Nephron progenitor cell (in vitro differentiated cells): ENCODE measurements at regions not wholly inside any gene's neighbourhood (a gene's known extent, or its start where the extent isn't known, plus 50 kb on each side); places are given as distances from the start of the nearest gene placed in this dataset.

Experiments used
- DNase-seq: peaks from one replicate; pipeline ENCODE4 v3.0.0; 2021
- H3K27ac Mint-ChIP-seq: 2 replicates; pipeline ENCODE4 v1.8.0; 2021; ENCODE audit warnings: mild to moderate bottlenecking, moderate library complexity, mixed read lengths
- H3K27me3 Mint-ChIP-seq: 2 replicates; pipeline ENCODE4 v1.8.0; 2021; ENCODE audit warnings: mild to moderate bottlenecking, low read depth, mixed read lengths; ENCODE audit not compliant: poor library complexity
- H3K36me3 Mint-ChIP-seq: 2 replicates; pipeline ENCODE4 v1.8.0; 2021; ENCODE audit warnings: low read depth, mixed read lengths
- H3K4me1 Mint-ChIP-seq: 2 replicates; pipeline ENCODE4 v1.8.0; 2021; ENCODE audit warnings: mixed read lengths
- H3K4me3 Mint-ChIP-seq: 2 replicates; pipeline ENCODE4 v1.8.0; 2021; ENCODE audit warnings: mild to moderate bottlenecking, moderate library complexity, mixed read lengths
- H3K9me3 Mint-ChIP-seq: 2 replicates; pipeline ENCODE4 v1.8.0; 2021; ENCODE audit warnings: mild to moderate bottlenecking, moderate library complexity, mixed read lengths
- TF ChIP-seq, protein P1 (sequence below): fragments of 200-600 bp; sonication (generic); IDR thresholded peaks from 2 replicates; pipeline ENCODE4 v1.5.0; 2021; ENCODE audit warnings: antibody characterized with exemption

DNA sequence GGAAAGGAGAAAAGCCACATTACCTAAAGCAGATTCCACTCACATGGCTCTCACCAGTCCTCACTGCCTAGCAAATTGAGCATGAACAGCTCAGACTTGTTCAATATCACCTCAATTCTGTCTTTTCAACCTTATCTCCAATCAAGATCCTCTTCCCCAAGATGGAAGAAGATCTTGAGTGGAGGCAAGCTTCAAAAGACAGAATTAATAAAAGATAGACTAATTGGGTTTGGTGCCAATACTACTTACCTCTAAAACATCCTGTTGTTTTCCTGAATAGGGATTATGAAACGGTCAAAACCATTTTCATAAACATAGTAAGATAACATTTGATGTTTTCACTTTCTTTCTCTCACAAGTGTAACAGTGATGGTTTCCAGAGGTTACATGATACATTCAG, 349.2 kb upstream of the PLD5 start:
- Mint-ChIP-seq H3K4me1 (no peaks in the 10 kb centered on the region), H3K36me3 (no peaks in the 10 kb centered on the region), H3K27ac (no peak overlapping the region), H3K9me3 (no peaks in the 10 kb centered on the region), H3K27me3 (peaks cover 8% of the 10 kb centered on the region), H3K4me3 (no peak overlapping the region)
- TF ChIP-seq, protein P1, sequence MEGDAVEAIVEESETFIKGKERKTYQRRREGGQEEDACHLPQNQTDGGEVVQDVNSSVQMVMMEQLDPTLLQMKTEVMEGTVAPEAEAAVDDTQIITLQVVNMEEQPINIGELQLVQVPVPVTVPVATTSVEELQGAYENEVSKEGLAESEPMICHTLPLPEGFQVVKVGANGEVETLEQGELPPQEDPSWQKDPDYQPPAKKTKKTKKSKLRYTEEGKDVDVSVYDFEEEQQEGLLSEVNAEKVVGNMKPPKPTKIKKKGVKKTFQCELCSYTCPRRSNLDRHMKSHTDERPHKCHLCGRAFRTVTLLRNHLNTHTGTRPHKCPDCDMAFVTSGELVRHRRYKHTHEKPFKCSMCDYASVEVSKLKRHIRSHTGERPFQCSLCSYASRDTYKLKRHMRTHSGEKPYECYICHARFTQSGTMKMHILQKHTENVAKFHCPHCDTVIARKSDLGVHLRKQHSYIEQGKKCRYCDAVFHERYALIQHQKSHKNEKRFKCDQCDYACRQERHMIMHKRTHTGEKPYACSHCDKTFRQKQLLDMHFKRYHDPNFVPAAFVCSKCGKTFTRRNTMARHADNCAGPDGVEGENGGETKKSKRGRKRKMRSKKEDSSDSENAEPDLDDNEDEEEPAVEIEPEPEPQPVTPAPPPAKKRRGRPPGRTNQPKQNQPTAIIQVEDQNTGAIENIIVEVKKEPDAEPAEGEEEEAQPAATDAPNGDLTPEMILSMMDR = no peak
- DNase-seq = no peak

- Mint-ChIP-seq H3K4me3 (no peak overlapping the region), H3K27me3 (peaks cover 3% of the 10 kb centered on the region), H3K36me3 (no peaks in the 10 kb centered on the region), H3K4me1 (no peaks in the 10 kb centered on the region), H3K9me3 (no peaks in the 10 kb centered on the region), H3K27ac (no peak overlapping the region)
- no peak for DNase-seq
- TF ChIP-seq, protein P1 = no peak
Measured at GRCh38 chr1:242872521-242872920, 348.0 kb upstream of the PLD5 start.

- TF ChIP-seq, protein P1 = no peak
- H3K36me3 Mint-ChIP-seq = no peaks in the 10 kb centered on the region
- H3K9me3 Mint-ChIP-seq = no peaks in the 10 kb centered on the region
- H3K4me3 Mint-ChIP-seq = no peak overlapping the region
- H3K27ac Mint-ChIP-seq = no peak overlapping the region
- H3K27me3 Mint-ChIP-seq = no peaks in the 10 kb centered on the region
- DNase-seq = no peak
- no peaks in the 10 kb centered on the region for H3K4me1 Mint-ChIP-seq
Measured at GRCh38 chr1:242871471-242872030, 347.1 kb upstream of the PLD5 start.

- DNase-seq = no peak
- TF ChIP-seq, protein P1 = no peak
Measured at GRCh38 chr1:242870966-242871365, 346.5 kb upstream of the PLD5 start.

GRCh38 chr1:242856289-242856688, 331.8 kb upstream of the PLD5 start:
- no peaks in the 10 kb centered on the region for H3K4me1 Mint-ChIP-seq
- H3K27ac Mint-ChIP-seq = no peak overlapping the region
- no peaks in the 10 kb centered on the region for H3K36me3 Mint-ChIP-seq
- no peak overlapping the region for H3K4me3 Mint-ChIP-seq
- DNase-seq = no peak
- H3K9me3 Mint-ChIP-seq = peaks cover under 1% of the 10 kb centered on the region
- TF ChIP-seq, protein P1 = no peak
- H3K27me3 Mint-ChIP-seq = peaks cover 12% of the 10 kb centered on the region

More at GRCh38 chr1:242870966-242871365, 346.5 kb upstream of the PLD5 start:
- Mint-ChIP-seq H3K36me3 (no peaks in the 10 kb centered on the region), H3K4me1 (no peaks in the 10 kb centered on the region), H3K27me3 (no peaks in the 10 kb centered on the region), H3K4me3 (no peak overlapping the region), H3K9me3 (no peaks in the 10 kb centered on the region), H3K27ac (no peak overlapping the region)

- peaks cover 5% of the 10 kb centered on the region for H3K9me3 Mint-ChIP-seq
- no peak overlapping the region for H3K27ac Mint-ChIP-seq
- H3K4me1 Mint-ChIP-seq = no peaks in the 10 kb centered on the region
- no peaks in the 10 kb centered on the region for H3K36me3 Mint-ChIP-seq
- TF ChIP-seq, protein P1 = no peak
- peaks cover 12% of the 10 kb centered on the region for H3K27me3 Mint-ChIP-seq
- DNase-seq = no peak
- H3K4me3 Mint-ChIP-seq = no peak overlapping the region
Measured at GRCh38 chr1:242854466-242854865, 330.0 kb upstream of the PLD5 start.
